GM19463 (cell line): ENCODE measurements at regions not wholly inside any gene's neighbourhood (a gene's known extent, or its start where the extent isn't known, plus 50 kb on each side); places are given as distances from the start of the nearest gene placed in this dataset.

Source experiments
- ATAC-seq: cut with Tn5 transposase; IDR thresholded peaks from one replicate; pipeline ENCODE4 v1.9.1; 2021; ENCODE audit warnings: mild to moderate bottlenecking, moderate library complexity; ENCODE audit not compliant: unreplicated experiment

DNA sequence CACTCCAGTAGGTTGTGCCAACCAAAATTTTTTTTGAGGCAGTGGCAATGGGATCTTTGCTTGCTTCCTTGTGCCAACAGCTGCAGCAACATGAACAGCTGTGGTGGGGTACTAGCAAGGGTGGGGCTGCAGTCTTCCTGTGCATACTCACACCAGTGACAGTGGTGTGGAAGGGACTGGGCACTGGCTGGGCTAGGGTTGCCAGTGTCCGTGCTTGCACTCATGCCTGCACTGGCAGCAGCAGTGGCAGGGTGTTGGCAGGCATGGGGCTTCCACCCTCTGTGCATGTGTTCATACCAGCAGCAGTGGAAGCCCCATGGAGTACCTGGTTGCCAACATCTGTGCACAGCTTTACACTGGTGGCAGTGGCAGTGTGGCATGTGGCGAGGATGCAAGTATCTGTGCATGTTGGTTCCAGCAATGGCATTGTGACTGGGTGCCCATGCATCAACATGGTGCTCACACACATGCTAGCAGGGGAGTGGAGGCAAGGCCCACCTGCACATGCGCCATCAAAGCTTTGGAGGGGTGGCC is 1312.6 kb downstream of the PCDH18 start:
- no peak for ATAC-seq

DNA sequence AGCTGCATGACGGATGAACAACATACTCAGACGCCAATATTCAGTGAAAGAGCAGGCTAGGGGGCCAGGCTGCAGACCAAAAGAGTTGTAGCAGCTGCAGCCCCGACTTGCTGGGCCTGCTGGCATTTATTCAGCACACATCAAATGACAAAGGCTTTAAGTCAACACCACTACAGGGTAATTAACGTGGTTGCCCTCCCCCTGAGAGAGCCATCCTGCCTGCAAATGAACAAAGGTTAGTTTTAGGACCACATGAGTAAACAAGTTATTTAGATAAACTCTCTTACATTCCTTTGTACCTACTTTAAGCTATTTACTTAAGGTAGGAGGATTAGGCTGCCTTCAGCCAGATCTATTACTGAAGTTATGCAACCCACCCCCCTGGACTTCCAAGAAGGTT is 1329.1 kb downstream of the PCDH18 start:
- no peak for ATAC-seq

DNA sequence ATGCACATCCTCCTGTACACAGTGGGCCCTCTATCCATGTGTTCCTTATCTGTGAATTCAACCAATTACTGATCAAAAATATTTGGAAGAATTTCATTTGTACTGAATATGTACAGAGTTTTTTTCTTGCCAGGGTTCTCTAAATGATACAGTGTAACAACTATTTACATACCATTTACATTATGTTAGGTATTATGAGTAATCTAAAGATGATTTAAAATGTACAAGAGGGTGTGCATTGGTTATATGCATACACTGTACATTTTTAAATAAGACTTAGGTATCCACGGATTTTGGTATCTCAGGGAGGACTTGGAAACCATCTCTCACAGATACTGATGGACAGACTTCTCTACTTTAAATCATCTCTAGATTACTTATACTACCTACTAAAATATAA is 1333.9 kb downstream of the PCDH18 start:
- ATAC-seq, result no peak

DNA sequence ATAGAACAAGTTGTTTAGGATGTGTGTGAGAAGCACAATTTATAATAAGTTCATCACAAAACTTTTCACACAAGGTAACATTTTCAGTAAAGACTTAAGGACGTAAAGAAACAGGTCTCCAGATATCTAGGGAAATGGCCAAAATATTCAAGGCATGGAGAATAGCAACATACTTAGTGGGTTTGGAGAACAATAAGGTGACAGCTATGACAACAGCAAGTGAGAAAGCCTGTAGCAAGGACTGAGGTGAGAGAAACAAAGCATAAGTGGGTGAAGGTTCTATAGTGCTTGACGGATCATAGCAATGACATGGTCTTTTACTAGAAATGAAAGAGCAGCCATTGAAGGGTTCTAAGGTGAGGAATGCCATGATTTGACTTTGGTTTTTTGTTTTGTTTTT is 1337.3 kb downstream of the PCDH18 start:
- ATAC-seq, result no peak

DNA sequence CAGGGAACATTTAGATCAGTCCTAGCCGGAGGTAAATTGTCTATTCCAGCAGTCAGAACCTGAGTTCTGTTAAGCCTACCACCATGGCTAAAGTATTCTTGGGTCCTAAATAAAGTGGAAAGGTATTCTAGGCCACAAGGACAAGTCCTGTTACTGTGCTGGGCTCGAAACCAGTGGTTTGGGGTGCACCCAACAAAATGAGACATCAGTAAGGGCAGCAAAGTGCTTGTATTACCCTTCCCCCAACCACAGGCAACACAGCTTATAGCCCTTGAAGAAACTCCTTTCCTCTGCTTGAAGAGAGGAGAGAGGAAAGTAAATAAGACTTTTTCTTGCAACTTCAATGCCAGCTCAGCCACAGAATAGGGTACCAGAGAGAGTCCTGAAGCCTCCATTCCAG is 1345.6 kb downstream of the PCDH18 start:
- ATAC-seq, result no peak

- no peak for ATAC-seq
Measured at GRCh38 chr4:136183513-136183912, 1348.8 kb downstream of the PCDH18 start.

GRCh38 chr4:136156947-136157346 is 1375.3 kb downstream of the PCDH18 start:
- ATAC-seq, result no peak

GRCh38 chr4:136150046-136150445 is 1382.2 kb downstream of the PCDH18 start:
- ATAC-seq, result no peak

DNA sequence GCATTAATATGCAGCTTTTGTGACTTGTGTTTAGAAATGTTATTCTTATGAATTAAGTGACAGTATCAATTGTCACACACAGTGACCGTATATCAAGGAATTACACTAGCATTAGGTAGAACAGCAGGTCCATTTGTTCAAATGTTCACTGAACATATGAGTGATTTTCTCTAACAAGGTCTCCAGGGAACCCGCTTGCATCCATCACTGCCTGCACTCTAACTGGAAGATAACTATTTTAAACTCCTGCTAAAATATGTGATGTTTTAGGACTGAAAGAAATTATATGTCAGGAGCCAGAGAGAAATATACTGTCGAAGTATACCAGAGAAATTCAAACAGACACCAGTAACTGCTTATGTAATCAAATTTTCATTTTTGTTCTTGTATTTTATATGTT is 1395.7 kb downstream of the PCDH18 start:
- ATAC-seq, result no peak

DNA sequence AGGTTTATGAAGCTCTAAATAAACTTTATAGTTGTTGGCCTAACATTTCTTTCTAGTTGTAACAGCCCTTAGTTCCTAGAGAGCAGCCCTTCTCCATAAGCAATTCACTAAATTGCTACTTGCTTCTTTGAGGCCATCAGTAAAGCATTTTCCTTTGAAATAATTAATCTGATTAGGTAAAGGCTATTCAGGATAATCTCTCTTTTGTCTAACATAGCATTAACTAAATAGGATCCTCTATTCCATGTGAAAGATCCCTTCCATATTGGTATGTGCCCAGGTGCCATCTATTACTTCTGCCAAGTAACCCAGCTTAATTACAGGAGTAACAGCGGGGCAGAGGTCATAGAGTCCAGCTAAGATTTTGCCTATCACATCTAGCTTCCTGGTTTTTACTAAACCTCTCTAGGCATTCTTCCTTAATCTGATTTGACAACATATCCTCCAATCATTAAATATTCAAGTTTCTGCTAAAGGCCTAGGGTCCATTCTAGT is 1408.0 kb downstream of the PCDH18 start:
- ATAC-seq, result no peak

DNA sequence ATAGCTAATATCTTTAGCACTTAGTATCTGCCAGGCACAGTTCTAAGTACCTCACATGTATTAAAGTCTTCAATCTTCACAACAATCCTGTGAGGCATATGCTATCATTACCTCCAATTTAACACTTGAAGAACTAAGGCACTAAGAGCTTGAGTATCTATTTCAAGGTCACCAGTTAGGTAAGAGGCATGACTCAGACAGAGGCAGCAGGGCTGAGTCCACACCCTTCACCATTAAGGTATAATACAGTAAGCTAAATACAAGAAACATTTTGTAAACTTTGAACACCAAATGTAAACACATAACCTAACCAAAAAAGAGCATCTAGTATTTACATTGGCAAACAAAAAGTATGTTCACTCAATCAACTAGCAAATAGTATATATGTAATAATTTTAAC is 1410.9 kb downstream of the PCDH18 start:
- ATAC-seq, result no peak

DNA sequence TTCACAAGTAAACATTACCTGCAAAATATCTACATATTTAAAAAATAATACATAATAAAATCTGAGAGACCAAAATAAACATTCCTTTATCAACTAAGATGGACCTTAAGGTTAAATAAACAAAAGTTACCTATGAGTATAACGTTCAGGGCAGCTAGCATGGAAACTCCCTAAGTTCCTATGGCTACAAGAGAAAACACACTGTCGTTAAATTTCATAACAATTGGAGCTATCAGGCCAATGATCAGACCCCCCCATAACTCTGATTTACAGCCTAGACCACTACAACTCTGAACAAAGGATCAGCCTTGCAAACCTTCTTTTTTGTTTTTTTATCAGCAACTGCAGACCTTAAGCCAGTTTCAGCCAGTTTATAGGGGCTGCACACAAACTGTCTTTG is 1418.4 kb downstream of the PCDH18 start:
- no peak for ATAC-seq

DNA sequence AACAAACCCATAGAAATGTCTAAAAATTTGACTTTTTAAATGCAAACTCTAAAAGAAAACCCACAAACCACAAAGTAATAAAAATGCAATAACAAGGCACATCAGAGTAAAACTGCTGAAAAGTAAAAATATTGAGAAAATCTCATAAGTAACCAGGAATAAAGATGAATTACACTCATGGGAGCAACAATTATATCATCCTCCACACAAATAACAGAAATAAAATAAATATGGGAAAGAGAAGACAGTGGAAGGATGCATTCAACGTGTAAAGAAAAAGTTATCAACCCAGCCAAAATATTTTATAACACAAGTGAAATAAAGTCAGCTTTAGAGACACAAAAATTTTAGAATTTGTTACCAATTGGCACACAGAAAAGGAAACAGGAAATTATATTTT is 1420.2 kb downstream of the PCDH18 start:
- ATAC-seq, result no peak

- ATAC-seq, result no peak
Measured at GRCh38 chr4:136106753-136107152, 1425.5 kb downstream of the PCDH18 start.

DNA sequence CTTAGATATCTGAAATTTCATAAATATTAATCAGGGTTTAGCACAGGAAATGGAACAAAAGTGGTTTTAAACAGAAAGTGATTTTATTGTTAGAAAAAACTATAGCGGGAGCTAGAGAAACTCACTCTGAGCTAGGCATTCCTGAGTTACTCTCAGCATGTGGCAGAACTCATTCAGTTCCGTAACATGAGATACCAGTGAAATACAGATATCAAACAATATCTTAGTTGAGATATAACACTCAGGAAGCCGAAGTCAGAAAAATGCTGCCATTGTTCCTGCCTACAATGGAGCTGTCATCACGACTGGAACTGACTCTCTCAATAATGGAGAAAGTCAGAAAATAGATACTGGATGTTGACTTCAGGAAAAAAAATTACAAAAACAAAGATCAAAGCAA is 1428.7 kb downstream of the PCDH18 start:
- no peak for ATAC-seq

DNA sequence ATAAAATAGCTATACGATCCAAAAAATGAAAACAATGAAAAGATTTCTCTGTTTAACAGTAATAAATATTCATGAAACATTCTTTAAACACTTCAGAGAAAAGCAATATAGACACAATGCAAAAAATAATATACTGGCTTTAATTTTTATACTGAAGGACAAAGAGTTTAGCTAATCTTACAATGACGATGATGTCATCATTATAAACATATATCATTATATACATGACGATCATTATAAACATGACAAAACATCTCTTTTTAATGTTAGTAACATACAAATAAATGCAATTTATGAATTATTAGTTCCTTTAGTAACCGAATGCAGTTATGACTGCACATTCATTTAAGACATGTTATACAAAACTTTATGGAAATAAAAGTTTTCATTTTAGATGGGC is 1434.6 kb downstream of the PCDH18 start:
- no peak for ATAC-seq

GRCh38 chr4:136088211-136088867 is 1444.0 kb downstream of the PCDH18 start:
- ATAC-seq, result no peak

DNA sequence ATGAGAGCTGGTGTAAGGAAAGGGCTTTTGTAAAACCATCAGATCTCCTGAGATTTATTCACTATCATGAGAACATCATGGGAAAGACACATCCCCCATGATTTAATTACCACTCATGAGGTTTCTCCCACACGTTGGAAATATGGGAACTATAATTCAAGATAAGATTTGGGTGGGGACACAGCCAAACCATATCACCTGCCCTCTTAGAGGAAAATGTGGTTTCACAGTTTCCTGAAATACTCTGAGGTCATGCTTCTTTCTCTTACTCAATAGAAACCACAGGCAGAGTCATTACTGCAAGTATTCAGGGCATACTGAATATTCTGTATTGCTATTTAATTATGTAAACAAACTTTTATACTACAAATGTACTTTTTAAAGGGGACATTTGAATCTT is 1453.3 kb downstream of the PCDH18 start:
- no peak for ATAC-seq

- no peak for ATAC-seq
Measured at GRCh38 chr4:136056748-136057147, 1475.5 kb downstream of the PCDH18 start.

- no peak for ATAC-seq
Measured at GRCh38 chr4:136055360-136055759, 1476.9 kb downstream of the PCDH18 start.

DNA sequence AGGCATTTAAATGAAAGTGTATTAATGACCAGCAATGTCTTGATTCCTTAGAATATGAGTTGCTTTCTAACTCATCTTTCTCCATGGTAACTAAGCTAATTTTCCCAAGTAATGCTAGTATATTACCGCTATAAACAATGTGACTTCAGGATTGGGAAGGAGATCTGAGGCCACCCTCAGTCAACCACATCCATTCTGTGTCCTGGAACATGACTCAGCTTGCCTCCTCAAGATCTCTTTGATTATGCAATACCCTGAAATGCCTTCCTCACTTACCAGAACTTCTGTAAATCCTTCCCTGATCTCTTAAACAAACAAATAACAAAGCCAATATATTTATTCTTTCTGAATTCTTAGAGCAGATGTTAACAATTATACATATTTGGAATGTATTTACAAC is 1495.5 kb downstream of the PCDH18 start:
- ATAC-seq, result no peak

- no peak for ATAC-seq
Measured at GRCh38 chr4:136032391-136032790, 1499.9 kb downstream of the PCDH18 start.

DNA sequence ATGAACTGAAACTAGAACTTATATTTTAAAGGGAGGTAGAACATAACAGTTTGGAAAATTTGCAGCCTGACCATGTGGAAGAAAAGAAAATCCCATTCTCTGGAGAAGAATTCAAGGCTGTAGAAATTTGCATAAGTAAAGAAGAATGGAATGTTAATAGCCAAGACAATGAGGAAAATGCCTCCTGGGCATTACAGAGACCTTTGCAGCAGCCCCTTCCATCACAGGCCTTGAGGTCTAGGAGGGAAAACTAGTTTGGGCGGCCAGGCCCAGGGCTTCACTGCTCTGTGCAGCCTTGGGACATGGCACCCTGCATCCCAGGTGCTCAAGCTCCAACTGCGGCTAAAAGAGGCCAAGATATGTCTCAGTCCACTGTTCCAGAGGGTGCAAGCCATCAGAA is 1506.8 kb downstream of the PCDH18 start:
- no peak for ATAC-seq
